ENCODE measurements at regions not wholly inside any gene's neighbourhood (a gene's known extent, or its start where the extent isn't known, plus 50 kb on each side); places are given as distances from the start of the nearest gene placed in this dataset.

DNA sequence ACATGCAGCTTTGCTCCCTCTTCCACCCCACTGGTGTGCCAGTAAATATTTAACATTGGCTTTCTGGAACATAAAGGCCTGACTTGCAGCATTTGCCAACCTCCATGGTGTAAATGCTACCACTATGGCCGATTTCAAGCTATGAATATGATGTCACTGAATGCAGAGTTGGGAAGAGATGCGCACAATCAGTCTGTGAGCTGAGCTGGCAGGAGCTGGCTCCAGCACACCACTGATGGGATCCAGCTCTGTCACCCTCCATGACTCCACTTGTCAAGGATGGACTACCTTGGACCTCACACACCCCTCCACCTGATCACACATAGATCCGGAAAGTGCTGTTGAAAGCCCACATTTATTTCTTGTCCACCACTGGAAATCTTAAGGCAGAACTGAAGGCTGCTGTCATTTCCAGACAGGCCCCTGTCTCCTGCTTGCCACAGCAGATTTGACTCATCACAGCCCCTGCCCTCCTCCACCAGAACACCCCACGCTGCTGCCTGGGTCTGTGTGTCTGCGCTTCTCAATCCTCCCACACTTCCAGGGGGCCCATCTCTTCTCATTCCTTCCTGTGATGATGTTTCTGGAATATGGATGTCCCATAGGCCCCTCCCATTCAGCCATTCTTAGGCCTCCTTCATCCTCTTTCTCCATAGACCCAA is 82.2 kb upstream of the BCAR3 start:
- TF ChIP-seq CTCF (IDR thresholded peaks at IDR 0.05; ENCODE audit: low read depth, low read length, poor library complexity, severe bottlenecking): no peak
- TF ChIP-seq EZH2phosphoT487 (IDR thresholded peaks at IDR 0.05; ENCODE audit: borderline replicate concordance, low read length): no peak
